OCI-LY1 (cell line): ENCODE measurements at regions not wholly inside any gene's neighbourhood (a gene's known extent, or its start where the extent isn't known, plus 50 kb on each side); places are given as distances from the start of the nearest gene placed in this dataset.

Source experiments
- CTCF ChIP-seq: fragments of 200-600 bp; sonication (generic), shearing (Covaris generic); IDR thresholded peaks from 2 replicates; pipeline ENCODE4 v1.5.1; 2017; ENCODE audit warnings: mild to moderate bottlenecking, antibody characterized with exemption, low read length, moderate library complexity, mixed read lengths
- EZH2 ChIP-seq: fragments of 200-600 bp; sonication (generic), shearing (Covaris generic); IDR thresholded peaks from 2 replicates; pipeline ENCODE4 v1.8.0; 2017; ENCODE audit warnings: borderline replicate concordance, mixed run types, mild to moderate bottlenecking, antibody characterized with exemption, low read length, moderate library complexity, mixed read lengths

GRCh38 chr10:58052772-58053171, 214.9 kb downstream of the IPMK start:
- TF ChIP-seq CTCF (no peak), EZH2 (no peak)
